Prostate gland (tissue), 2 donors: ENCODE measurements at regions not wholly inside any gene's neighbourhood (a gene's known extent, or its start where the extent isn't known, plus 50 kb on each side); places are given as distances from the start of the nearest gene placed in this dataset.

Experiments
- POLR2A ChIP-seq: fragments of 450-650 bp; IDR thresholded peaks from one replicate; pipeline ENCODE4 v1.6.1; 2016; ENCODE audit warnings: antibody characterized with exemption, mild to moderate bottlenecking
- TF ChIP-seq, protein P1 (sequence below), 4 experiments: fragments of 200-600 bp in 2 of 4; fragments of 450-650 bp in 2 of 4; sonication (generic) in 2 of 4; IDR thresholded peaks; 1 replicate in 3 of 4; 2 replicates in 1 of 4; pipeline ENCODE4 v1.5.1; 2016 to 2019; ENCODE audit warnings: antibody characterized with exemption in 4 of 4, mild to moderate bottlenecking in 2 of 4, moderate library complexity in 2 of 4

DNA sequence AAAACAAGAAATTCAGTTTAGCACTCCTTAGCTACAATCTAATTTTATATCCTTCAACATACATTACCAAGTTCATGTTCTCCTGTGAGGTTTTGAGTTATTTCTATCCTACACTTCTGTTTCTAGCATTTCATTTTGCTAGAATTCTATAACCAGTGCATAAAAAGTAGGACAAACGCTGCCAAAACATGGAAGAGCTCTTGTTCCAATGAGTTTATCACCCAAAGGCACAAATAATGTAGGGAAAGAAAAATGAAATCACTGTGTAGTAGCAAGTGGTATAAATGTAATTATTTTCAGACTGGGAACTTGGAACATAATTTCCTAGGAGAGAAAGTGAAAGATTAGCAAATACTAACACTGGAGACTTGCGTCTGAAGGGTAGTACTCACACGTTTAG, 413.3 kb upstream of the NRSN1 start:
- TF ChIP-seq, protein P1, sequence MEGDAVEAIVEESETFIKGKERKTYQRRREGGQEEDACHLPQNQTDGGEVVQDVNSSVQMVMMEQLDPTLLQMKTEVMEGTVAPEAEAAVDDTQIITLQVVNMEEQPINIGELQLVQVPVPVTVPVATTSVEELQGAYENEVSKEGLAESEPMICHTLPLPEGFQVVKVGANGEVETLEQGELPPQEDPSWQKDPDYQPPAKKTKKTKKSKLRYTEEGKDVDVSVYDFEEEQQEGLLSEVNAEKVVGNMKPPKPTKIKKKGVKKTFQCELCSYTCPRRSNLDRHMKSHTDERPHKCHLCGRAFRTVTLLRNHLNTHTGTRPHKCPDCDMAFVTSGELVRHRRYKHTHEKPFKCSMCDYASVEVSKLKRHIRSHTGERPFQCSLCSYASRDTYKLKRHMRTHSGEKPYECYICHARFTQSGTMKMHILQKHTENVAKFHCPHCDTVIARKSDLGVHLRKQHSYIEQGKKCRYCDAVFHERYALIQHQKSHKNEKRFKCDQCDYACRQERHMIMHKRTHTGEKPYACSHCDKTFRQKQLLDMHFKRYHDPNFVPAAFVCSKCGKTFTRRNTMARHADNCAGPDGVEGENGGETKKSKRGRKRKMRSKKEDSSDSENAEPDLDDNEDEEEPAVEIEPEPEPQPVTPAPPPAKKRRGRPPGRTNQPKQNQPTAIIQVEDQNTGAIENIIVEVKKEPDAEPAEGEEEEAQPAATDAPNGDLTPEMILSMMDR (IDR thresholded peaks at IDR 0.05) = no peak
- no peak for TF ChIP-seq POLR2A
